ENCODE measurements at regions not wholly inside any gene's neighbourhood (a gene's known extent, or its start where the extent isn't known, plus 50 kb on each side); places are given as distances from the start of the nearest gene placed in this dataset.

DNA sequence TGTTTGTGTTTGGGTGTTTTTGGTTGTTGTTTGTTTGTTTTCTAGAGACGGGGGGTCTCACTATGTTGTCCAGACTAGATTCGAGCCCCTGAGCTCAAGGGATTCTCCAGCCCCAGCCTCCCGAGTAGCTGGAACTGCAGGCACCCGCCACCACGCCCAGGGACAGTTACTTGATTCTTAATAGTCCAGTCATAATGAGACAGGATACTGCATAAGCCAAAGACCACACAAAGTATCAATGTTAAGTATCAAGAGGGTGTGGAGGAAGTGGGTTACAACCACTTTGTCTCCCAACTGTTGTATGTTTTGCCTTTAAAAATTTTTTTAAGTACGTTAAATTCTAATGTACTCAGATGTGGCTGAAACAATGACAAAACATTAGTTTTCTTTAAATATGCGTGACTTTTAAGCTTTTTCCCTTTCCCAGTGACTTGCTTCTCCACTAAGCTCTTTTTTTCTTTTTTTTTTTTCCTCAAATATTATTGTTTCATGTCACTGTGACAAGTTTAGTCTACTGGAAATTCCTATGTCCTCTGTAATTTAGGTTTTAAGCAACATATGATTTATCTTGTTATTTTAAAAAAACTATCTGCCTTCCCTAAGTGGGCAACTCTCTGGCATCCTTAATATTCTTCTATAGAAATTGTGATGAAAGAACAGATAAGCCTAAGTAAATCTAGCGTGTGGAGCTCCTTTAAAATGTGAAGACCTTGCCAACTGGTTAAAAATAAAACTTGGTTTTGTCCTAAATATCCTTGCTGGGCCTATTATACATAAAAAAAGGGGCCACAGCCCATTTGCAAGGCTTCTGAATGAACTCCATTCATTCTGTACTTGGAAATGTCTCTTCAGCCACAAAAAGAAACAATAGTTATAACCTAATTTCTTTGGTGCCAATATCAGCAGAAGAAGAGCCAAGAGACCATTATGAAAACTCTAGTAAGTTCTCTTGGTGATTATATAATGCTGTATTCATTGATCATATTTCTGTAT lies 56.2 kb upstream of the DPH5 start:
- no peak for ATAC-seq

GRCh38 chr1:101080859-101081258 lies 55.3 kb upstream of the DPH5 start:
- no peak for ATAC-seq

- no peak for ATAC-seq
Observed at GRCh38 chr1:101079341-101079740, 53.8 kb upstream of the DPH5 start.

DNA sequence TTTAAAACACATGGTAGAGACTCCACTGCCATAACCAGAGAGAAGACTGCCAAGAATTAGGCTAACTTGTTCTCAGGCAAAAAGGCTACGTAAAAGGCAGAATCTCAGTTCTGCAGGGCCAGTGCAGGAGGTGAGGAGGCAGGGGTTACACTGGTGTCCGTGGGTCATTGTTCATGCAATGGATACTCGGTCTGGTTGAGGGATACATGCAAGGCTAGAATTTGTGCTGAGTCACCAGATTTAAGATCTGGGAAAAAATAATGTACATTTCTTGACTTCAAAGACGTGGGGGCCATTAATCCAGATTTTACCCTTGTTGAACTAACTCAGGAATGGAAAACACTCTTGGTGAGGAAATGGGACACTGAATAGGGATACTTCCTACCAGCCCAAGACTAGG lies 52.3 kb upstream of the DPH5 start:
- ATAC-seq: no peak

DNA sequence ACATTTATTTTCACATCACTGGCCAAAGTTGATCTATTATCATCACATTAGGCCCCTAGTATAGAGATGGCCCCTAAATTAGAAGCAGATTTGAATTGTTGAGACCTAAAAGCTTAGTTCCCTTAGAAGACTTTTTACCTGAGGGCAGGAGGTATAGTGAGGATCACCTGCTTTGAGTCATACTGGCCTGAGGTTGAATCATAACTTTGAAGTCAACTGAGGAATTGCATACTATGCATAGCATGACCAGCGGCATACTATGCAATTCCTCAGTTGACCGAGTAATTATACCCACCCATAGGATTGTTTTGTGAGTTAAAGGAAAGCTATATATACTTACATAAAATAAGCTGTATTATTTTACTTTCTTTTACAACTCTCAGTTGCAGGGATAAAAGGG lies 50.3 kb upstream of the DPH5 start:
- peak; percentile 63 for ATAC-seq
